Right atrium auricular region (tissue), 2 donors: ENCODE measurements at regions not wholly inside any gene's neighbourhood (a gene's known extent, or its start where the extent isn't known, plus 50 kb on each side); places are given as distances from the start of the nearest gene placed in this dataset.

Source experiments
- DNase-seq: peaks from one replicate; pipeline ENCODE4 v3.0.0-alpha.2; 2019; ENCODE audit warnings: low spot score
- H3K27ac ChIP-seq, 2 donors: fragments of 200-600 bp; sonication (generic); 1 replicate in 1 of 2; 2 replicates in 1 of 2; pipeline ENCODE4 v1.5.1; 2016 to 2019
- H3K27me3 ChIP-seq, 2 donors: fragments of 200-600 bp; sonication (generic); one replicate each; pipeline versions ENCODE4 v1.5.1 to v1.6.0; 2017 to 2019
- H3K36me3 ChIP-seq: fragments of 200-600 bp; sonication (generic); one replicate; pipeline ENCODE4 v1.5.1; 2016
- H3K4me1 ChIP-seq, 2 donors: fragments of 200-600 bp; sonication (generic); one replicate each; pipeline versions ENCODE4 v1.5.1 to v1.6.0; 2017 to 2019
- H3K4me3 ChIP-seq, 2 donors: fragments of 200-600 bp; sonication (generic); 1 replicate in 1 of 2; 2 replicates in 1 of 2; pipeline ENCODE4 v1.5.1; 2017 to 2019; ENCODE audit warnings: mild to moderate bottlenecking in 1 of 2, moderate library complexity in 1 of 2
- H3K9me3 ChIP-seq, 2 donors: fragments of 200-600 bp; sonication (generic); one replicate each; pipeline ENCODE4 v1.5.1; 2019
- TF ChIP-seq, protein P1 (sequence below), 2 donors: fragments of 200-600 bp; sonication (generic); IDR thresholded peaks; one replicate each; pipeline ENCODE4 v1.5.1; 2019; ENCODE audit warnings: antibody characterized with exemption in 2 of 2

DNA sequence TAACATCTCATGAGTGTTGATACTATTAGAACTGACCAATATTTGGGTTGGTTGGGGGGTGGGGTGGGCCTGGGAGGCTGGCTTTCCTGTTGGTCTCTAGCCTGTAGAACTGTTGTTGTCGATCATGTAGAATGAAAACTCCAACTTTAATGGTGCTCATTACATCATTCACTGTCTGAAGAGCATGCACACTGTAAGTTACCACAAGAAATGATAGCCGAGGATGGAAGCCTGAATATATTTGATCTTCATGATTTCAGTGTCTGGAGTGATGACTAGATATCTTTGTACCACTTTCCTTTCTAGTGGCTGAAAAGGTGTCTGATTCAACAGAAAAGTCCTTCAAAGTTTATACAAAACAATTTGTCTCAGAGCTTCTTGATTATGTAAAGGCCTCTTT is 123.6 kb downstream of the XCL2 start:
- Histone ChIP-seq H3K4me1 (no peaks in the 10 kb centered on the region), H3K4me3 (no peak overlapping the region), H3K27ac (no peak overlapping the region), H3K27me3 (no peaks in the 10 kb centered on the region), H3K36me3 (no peaks in the 10 kb centered on the region), H3K9me3 (no peaks in the 10 kb centered on the region)
- TF ChIP-seq, protein P1, sequence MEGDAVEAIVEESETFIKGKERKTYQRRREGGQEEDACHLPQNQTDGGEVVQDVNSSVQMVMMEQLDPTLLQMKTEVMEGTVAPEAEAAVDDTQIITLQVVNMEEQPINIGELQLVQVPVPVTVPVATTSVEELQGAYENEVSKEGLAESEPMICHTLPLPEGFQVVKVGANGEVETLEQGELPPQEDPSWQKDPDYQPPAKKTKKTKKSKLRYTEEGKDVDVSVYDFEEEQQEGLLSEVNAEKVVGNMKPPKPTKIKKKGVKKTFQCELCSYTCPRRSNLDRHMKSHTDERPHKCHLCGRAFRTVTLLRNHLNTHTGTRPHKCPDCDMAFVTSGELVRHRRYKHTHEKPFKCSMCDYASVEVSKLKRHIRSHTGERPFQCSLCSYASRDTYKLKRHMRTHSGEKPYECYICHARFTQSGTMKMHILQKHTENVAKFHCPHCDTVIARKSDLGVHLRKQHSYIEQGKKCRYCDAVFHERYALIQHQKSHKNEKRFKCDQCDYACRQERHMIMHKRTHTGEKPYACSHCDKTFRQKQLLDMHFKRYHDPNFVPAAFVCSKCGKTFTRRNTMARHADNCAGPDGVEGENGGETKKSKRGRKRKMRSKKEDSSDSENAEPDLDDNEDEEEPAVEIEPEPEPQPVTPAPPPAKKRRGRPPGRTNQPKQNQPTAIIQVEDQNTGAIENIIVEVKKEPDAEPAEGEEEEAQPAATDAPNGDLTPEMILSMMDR (IDR thresholded peaks at IDR 0.05), result no peak
- DNase-seq, result no peak

DNA sequence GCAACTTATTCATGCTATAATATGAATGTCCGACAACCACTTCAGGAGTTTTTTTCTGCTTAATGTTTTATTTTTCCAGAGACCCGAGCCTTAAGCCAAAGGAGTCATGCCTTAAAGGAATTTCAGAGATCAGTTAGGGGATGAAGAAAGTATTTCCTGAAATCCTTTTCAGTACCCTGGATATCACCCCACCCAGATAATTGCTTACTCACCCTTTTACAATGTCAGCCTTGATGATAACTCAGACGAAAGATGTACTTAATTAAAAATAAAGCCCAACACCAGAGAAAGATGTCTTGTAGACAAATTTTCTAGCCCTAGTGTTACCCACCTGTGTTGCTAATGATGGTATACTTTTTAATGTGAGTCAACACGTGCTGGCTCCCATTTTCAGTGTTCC is 124.1 kb downstream of the XCL2 start:
- TF ChIP-seq, protein P1 (IDR thresholded peaks at IDR 0.05), result no peak
- no peaks in the 10 kb centered on the region for H3K4me1 ChIP-seq
- DNase-seq, result no peak

DNA sequence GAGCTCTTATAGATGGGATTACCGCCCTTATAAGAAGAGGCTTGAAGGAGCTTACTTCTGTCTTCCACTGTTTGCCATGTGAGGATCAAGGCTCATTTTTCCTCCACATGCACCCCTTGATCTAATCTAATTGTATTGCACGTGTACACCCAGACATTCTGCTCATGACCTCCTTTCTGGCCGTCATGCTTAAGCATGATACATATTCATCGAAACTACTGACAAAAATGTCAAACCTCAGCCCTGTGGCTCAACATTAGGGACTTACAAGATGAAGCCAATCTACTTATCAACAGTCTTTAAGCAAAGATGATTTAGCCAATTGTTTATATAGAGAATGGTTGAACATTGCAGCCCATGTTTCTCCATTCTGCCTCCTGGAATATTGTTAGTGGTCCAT is 127.6 kb downstream of the XCL2 start:
- no peak overlapping the region for H3K4me3 ChIP-seq
- TF ChIP-seq, protein P1 (IDR thresholded peaks at IDR 0.05), result no peak
- no peak for DNase-seq
- no peak overlapping the region for H3K27ac ChIP-seq
- no peaks in the 10 kb centered on the region for H3K9me3 ChIP-seq
- H3K27me3 ChIP-seq, result no peaks in the 10 kb centered on the region
- H3K36me3 ChIP-seq, result no peaks in the 10 kb centered on the region
- no peaks in the 10 kb centered on the region for H3K4me1 ChIP-seq

More for the DNA sequence above, 124.1 kb downstream of the XCL2 start:
- H3K36me3 ChIP-seq, result no peaks in the 10 kb centered on the region
- no peaks in the 10 kb centered on the region for H3K9me3 ChIP-seq
- H3K4me3 ChIP-seq, result no peak overlapping the region
- no peak overlapping the region for H3K27ac ChIP-seq
- H3K27me3 ChIP-seq, result no peaks in the 10 kb centered on the region

DNA sequence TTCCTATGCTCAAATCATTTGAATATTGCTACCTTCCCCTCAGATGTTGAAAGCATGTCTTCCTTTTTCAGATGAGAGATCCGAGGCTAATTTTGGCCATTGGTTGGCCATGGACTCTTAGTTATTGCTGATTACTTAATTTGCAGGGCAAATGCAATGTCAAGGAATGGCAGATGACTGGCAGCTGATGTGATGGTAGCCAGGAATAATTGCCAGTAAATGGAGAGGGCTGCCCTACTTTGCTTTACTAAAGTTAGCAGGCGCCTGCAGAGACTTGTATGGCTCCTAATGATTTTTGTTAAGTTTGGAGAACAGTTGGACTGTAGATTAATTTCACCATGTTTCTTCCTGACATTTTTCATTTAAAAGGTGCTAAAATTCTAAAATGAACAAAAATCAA is 128.9 kb downstream of the XCL2 start:
- Histone ChIP-seq H3K4me1 (no peaks in the 10 kb centered on the region), H3K27ac (no peak overlapping the region), H3K36me3 (no peaks in the 10 kb centered on the region), H3K4me3 (no peak overlapping the region), H3K27me3 (no peaks in the 10 kb centered on the region), H3K9me3 (no peaks in the 10 kb centered on the region)
- TF ChIP-seq, protein P1 (IDR thresholded peaks at IDR 0.05), result no peak
- no peak for DNase-seq

DNA sequence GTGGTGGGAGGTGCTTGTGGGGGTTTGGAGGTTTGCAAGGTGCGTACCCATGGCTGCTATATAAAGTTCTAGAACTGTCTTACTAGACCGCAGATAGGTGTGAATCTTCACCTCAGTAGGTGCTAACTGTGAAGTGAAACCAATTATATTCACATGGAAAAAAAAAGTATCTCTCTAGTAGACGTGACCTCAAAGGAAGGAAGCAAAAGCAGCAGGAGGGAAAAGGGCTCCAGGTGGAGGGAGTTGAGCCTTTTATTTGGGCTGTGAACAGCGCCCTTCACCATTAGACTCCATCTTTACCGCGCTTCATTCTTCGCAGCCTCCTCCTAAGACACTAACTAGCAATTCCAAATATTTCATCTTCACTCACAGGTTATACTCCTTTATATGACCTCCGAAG is 129.8 kb downstream of the TBX19 start:
- no peaks in the 10 kb centered on the region for H3K27me3 ChIP-seq
- no peak overlapping the region for H3K4me3 ChIP-seq
- H3K9me3 ChIP-seq, result peaks cover 0 to 9% of the 10 kb centered on the region in 2 donors
- TF ChIP-seq, protein P1 (IDR thresholded peaks at IDR 0.05), result no peak
- H3K27ac ChIP-seq, result no peak overlapping the region
- no peaks in the 10 kb centered on the region for H3K4me1 ChIP-seq
- DNase-seq, result no peak
- no peaks in the 10 kb centered on the region for H3K36me3 ChIP-seq

DNA sequence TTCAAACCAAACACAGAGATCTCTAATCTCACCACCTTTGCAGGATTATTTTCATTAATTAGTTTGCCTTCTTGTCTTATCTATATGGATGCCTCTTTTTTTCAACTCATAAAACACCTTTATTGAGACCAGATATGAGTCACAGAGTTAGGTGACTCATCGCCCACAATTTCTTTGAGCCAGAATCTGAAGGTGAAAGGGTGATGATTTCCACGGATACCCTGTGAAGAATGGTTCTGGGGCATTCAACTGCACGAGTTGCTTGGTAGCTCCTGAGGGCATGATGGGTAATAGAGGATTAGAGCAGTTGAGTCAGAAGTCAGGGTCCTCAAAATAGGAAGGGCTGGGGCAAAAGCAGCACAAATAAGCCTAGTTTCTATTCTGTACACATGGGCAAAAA is 128.2 kb downstream of the TBX19 start:
- H3K27me3 ChIP-seq, result no peaks in the 10 kb centered on the region
- peaks cover 0 to 9% of the 10 kb centered on the region in 2 donors for H3K9me3 ChIP-seq
- H3K4me1 ChIP-seq, result no peaks in the 10 kb centered on the region
- TF ChIP-seq, protein P1 (IDR thresholded peaks at IDR 0.05), result no peak
- no peaks in the 10 kb centered on the region for H3K36me3 ChIP-seq
- H3K27ac ChIP-seq, result no peak overlapping the region
- DNase-seq, result no peak
- H3K4me3 ChIP-seq, result no peak overlapping the region
